ENCODE measurements at regions not wholly inside any gene's neighbourhood (a gene's known extent, or its start where the extent isn't known, plus 50 kb on each side); places are given as distances from the start of the nearest gene placed in this dataset.

DNA sequence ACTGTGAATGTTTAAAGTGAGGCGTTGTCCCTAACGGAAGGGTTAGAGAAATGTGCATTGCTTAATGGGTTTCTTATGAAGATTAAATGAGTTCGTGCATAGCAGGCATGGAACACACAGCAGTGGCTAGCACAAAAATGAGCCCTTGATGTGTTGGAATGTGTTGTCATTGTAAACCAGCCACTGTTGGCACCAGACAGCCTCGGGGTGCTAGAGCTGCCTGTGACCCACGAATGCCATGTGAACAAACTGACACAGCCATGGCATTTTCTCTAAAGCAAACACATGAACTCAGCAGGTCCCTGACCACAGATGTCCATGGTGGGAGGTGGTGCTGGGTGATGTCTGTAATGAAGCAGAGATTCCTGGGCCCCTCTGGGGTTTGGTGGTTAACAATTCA lies 111.1 kb upstream of the DPP6 start (continued):
- TF ChIP-seq BHLHE40 (IDR thresholded peaks at IDR 0.05; ENCODE audit: low read length) (no peak), KLF9 (CRISPR knock-in tag; IDR thresholded peaks at IDR 0.05; ENCODE audit: low read depth) (no peak), SOX6 (IDR thresholded peaks at IDR 0.05) (no peak), SOX6 (CRISPR knock-in tag; IDR thresholded peaks at IDR 0.05) (no peak), PITX1 (CRISPR knock-in tag; IDR thresholded peaks at IDR 0.05) (no peak), KAT7 (CRISPR knock-in tag; IDR thresholded peaks at IDR 0.05; ENCODE audit: borderline replicate concordance) (no peak), ZNF547 (CRISPR knock-in tag; IDR thresholded peaks at IDR 0.05) (no peak), SATB2 (CRISPR knock-in tag; IDR thresholded peaks at IDR 0.05) (no peak), TCF12 (IDR thresholded peaks at IDR 0.05) (no peak), TCF12 (CRISPR knock-in tag; IDR thresholded peaks at IDR 0.05) (no peak), TBP (CRISPR knock-in tag; IDR thresholded peaks at IDR 0.05) (no peak), ZNF790 (CRISPR knock-in tag; IDR thresholded peaks at IDR 0.05; ENCODE audit: borderline replicate concordance) (no peak), KDM3A (CRISPR knock-in tag; IDR thresholded peaks at IDR 0.05; ENCODE audit: low read depth) (no peak)
- TF ChIP-seq, protein P1, sequence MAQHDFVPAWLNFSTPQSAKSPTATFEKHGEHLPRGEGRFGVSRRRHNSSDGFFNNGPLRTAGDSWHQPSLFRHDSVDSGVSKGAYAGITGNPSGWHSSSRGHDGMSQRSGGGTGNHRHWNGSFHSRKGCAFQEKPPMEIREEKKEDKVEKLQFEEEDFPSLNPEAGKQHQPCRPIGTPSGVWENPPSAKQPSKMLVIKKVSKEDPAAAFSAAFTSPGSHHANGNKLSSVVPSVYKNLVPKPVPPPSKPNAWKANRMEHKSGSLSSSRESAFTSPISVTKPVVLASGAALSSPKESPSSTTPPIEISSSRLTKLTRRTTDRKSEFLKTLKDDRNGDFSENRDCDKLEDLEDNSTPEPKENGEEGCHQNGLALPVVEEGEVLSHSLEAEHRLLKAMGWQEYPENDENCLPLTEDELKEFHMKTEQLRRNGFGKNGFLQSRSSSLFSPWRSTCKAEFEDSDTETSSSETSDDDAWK (CRISPR knock-in tag; IDR thresholded peaks at IDR 0.05) = no peak
- TF ChIP-seq, protein P2, sequence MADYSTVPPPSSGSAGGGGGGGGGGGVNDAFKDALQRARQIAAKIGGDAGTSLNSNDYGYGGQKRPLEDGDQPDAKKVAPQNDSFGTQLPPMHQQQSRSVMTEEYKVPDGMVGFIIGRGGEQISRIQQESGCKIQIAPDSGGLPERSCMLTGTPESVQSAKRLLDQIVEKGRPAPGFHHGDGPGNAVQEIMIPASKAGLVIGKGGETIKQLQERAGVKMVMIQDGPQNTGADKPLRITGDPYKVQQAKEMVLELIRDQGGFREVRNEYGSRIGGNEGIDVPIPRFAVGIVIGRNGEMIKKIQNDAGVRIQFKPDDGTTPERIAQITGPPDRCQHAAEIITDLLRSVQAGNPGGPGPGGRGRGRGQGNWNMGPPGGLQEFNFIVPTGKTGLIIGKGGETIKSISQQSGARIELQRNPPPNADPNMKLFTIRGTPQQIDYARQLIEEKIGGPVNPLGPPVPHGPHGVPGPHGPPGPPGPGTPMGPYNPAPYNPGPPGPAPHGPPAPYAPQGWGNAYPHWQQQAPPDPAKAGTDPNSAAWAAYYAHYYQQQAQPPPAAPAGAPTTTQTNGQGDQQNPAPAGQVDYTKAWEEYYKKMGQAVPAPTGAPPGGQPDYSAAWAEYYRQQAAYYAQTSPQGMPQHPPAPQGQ (CRISPR knock-in tag; IDR thresholded peaks at IDR 0.05; ENCODE audit: borderline replicate concordance) = no peak
